HG03432 (cell line): ENCODE measurements at regions not wholly inside any gene's neighbourhood (a gene's known extent, or its start where the extent isn't known, plus 50 kb on each side); places are given as distances from the start of the nearest gene placed in this dataset.

Experiments
- ATAC-seq: cut with Tn5 transposase; IDR thresholded peaks from one replicate; pipeline ENCODE4 v1.9.1; 2021; ENCODE audit warnings: mild to moderate bottlenecking, moderate library complexity; ENCODE audit not compliant: unreplicated experiment

DNA sequence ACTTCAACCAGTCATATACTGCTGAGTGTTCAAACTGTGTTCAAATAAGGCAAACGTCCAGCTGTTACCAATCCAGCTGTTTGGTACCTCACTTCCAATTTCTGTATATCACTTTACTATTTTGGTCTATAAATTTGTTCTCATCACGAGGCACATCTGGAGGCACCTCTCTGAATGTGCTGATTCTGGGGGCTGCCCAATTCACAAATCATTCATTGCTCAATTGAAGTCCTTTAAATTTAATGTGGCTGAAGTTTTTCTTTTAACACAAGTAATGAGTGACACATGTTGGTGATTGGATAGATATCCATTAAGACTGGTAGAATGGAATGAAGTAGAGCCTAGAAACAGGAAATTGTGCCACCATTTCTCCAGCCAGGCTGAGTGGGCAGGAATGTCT lies 617.0 kb upstream of the TMEM132C start:
- ATAC-seq, result no peak

DNA sequence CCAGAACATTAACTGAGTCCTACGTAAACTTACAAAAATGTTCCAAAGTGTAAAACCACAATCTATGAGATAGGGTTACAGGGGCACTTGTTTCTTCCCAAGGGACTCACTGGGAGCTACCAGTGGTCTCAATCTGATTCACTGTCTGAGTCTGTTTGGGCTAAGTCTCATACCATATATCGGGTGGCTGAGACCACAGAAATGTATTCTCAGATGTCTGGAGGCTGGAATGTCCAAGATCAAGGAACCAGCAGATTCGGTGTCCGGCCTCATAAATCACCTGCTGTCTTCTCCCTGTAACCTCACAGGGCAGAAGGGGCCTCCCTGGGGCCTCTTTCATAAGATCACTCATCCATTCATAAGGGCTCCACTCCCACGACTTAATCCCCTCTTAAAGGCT lies 616.3 kb upstream of the TMEM132C start:
- ATAC-seq, result no peak

DNA sequence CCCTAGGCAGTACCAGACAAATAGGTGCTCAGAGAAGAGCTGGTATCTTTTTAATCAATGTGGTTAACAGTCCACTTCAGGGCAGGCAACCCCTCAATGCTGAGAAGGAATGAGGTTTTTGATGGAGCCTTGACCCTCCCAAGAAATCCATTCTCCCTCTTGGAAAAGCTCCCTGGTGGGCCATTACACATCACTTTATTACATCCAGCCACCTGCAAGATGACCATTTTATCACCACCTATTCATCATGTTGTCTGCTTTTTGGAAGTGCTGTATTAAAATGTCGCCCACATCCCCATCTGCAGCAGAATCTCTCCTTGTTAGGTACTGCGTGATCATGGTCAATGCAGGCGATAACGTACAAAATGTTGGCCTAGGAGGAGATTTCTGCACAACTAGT lies 614.7 kb upstream of the TMEM132C start:
- no peak for ATAC-seq

DNA sequence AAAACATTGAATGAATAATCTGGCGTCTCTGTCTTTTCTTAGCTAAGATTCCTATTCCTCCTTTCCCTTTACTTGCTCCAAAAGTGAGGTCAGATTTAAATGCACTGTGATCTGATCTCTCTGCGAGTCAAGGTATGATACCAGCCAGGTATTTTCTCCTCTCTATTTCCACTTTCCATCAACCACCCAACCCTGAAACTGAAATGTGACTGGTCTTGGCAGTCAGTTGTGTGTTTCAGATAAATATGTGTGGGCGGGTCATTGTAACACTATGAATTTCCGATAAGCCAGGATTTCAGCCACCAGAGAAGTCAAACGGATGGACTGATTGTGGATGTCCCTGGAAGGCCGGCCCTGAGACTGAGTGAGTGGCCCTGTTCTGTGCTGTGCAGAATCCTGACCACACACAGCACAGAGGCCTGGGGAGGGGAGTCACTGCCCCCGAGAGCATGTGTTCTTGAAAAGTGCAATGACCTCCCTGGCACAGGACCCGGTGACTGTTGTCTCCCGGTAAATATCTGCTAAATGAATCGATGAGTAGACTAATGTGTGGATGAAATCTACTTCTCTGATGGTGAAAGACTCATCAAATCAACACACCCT lies 612.5 kb upstream of the TMEM132C start:
- ATAC-seq, result no peak

DNA sequence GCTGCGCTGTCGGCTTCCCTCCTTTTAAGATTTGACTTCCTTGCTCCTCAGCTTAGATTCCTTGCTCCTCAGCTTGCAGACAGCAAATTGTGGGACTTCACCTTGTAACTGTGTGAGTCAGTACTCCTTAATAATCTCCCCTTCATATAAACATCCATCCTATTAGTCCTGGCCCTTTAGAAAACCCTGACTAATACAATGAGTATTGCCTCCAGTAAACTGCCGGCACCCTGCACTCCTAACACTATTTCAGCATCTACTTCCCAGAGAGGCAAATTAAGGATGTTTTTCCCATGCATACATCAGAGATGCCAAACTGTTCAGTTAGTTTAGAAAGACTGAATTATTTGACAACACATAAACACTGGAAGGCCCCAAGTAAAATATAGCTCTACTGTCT lies 611.3 kb upstream of the TMEM132C start:
- no peak for ATAC-seq

DNA sequence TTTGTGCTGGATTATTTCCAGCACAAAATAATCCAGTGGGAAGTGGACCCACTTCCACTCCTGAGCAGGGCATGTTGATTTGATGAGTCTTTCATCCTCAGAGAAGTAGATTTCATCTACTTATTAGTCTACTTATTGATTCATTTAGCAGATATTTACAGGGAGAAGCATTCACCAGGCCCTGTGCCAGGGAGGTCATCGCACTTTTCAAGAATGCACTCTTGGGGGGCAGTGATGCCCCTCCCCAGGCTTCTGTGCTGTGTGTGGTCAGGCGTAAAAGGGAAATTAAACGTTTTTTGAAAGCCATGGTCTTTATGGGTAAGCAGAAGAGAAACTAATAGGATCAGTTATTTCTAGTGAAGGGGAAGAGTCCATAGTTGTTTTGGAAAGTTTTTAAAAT lies 610.7 kb upstream of the TMEM132C start:
- no peak for ATAC-seq

DNA sequence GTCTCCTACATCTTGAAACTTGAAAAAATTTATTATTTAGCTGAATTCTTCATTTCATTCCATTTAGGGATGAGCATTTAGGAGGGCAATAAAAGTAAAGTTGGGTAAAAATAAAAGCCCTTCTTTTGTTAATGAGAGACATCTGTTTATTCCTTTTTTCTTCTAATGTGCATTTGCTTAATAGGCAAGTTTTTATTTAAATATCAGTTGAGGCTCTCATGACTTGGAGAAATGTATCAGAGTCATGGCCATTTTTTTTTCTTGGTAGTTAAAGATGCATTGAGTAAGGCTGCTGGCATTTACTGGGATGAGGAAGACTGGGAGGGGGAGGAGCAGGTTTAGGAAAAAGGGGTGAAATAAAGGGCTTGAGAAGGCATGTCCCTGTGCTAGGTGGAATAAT lies 609.9 kb upstream of the TMEM132C start:
- ATAC-seq, result no peak

DNA sequence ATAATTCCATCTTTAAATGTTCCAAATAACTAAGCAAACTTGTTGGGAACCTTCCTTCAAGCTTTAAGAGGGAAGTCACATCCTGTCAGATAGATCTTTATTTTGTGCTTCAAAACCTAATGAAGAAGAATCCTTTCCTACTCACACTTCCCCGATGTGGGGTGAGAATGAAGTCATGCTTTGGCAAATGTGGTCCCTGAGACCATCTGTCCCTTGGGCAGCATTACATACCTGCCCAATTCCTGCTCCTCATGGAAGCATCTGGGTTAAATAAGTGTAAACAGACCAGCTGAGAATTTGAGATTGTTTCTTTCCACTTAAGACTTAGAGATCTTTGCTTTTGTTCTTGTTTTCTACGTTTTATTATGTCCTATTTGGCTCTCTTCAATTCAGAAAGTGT lies 606.0 kb upstream of the TMEM132C start:
- no peak for ATAC-seq

DNA sequence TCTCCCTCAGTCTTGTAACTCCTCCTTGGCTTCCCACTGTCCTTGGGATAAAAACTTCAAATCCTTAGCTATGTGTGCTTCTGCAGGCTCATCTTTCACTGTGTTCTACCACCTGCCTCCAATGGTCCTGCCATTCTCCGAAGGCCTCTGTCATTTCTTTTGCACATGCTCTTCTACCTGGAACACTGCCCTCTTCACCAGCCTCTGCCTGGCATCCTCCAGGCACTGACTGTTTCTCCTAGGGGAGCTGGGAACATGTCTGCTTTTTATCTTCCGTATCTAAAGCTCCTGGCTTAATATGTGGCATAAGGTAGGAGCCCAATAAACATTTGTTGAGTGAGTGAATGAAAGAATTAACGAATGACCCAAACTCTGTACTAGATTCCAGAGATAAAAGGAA lies 603.3 kb upstream of the TMEM132C start:
- no peak for ATAC-seq

DNA sequence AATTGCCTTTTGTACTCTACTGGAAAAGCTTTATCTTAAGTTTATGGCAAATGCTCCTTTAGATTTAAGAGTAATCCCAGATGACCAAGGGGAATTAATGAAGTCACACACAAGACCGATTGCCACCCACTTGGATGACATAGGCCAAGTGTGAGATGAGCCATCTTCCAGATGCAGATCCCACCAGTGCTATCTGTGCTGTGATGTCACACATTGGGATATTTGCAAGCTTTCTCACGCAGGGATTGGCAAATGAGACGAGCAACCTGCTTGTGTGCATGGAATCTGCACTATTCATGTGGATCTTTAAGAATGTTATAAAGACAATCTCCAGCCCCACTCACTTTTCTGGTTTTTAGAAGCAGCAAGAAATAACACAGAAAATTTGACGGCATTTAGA lies 602.1 kb upstream of the TMEM132C start:
- no peak for ATAC-seq

DNA sequence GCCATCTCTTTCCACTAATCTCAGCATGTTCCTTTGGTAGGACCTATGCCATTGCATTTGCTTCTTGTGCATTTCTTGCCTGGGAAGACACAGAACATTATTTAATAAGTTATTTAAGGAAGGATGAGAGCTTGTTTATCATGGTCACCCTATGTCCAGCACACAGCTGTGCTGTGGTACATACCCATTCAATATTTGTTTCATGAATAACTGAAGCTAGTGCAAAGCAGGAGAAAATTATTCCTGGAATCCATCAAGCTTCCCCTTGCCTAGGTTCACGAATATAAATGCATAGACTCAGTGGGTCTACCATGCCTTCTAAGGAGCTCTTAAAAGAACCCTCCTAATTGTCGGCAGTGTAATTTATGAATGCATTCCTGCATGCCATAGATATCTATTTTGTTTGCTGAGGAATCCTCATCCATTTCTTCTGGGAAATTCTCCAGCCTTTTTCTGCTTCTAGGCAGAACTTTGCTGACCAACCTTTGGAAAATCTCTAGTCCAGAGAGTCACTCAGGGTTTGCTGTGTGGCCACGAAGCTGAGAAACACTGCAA lies 599.8 kb upstream of the TMEM132C start:
- no peak for ATAC-seq

DNA sequence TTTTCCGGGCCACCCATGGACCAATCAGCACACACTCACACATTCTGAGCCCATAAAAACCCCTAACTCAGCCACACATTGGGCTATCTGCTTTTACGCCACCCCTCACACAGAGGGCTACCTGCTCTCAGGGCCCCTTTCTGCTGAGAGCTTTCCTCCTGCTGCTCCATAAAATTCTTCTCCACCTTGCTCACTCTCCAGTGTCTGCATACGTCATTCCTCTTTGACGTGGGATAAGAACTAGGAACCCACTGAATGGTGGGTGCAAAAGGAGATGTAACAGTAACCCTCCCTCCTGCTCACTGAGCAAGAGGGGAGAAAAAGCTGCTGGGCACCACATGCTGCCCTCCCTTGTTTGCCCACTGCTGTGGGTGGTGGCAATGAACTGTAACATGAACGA lies 596.7 kb upstream of the TMEM132C start:
- no peak for ATAC-seq

DNA sequence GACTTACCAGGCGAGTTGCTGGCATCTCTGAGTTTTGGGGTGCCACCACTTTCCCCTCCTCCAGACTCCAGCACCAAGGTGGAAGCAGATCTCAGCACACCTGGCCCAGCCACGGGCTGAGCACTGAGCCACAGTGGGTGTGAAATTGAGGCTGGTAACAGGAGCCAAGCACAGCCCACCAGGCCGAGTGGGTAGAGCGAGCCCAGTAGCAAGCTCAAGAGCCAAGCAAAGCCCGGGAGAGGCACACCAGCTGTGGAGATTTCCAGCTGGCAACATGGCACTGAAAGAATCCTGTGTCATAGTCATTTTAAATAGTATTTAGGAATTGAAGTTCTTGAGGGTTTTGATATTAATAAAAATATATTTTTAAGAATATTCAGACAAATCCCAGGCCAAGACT lies 596.2 kb upstream of the TMEM132C start:
- no peak for ATAC-seq

DNA sequence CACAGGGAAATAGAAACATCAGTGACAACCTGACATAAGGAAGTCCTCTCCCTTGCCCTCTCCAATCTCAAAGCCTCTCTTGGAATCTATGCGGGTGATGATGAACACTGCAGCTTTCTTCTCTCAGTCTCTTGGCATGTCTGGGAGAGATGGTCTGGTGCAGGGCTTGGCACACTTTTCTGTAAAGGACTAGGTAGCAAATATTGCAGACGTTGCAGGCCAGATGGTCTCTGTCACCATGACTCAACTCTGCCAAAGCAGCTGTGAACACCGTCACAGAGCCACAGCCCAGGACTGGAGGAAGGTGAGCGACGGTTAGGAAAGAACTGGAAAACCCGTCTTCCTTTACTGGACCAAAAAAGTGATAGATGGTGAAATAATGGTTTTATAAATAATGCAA lies 591.0 kb upstream of the TMEM132C start:
- no peak for ATAC-seq

DNA sequence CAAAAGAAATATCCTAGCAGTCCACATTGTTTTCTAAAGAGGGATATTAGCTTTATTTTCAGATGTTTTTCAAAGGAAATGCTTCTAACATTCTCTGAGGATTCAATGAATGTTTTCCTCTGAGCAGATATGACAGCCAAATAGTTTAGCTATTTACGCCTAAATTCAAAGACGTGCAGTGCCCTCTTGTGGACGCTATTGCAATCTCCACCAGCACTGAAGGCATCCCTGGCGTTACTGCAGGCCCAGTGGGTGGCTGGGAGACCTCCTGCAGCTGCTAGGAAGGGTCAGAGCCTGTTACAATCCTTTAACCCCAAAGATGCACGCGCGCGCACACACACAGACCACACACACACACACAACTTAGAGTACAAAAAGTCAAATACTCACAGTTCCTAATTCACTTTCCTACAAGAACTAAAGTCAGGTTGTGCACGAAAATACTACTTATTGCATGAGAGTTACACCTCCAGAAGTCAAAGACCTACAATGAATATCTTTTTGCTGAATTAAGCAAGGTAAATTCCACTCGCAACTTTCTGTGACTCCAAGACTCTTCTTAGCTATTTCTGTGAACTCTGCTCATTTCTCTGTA lies 589.3 kb upstream of the TMEM132C start:
- peak; percentile 72 for ATAC-seq

DNA sequence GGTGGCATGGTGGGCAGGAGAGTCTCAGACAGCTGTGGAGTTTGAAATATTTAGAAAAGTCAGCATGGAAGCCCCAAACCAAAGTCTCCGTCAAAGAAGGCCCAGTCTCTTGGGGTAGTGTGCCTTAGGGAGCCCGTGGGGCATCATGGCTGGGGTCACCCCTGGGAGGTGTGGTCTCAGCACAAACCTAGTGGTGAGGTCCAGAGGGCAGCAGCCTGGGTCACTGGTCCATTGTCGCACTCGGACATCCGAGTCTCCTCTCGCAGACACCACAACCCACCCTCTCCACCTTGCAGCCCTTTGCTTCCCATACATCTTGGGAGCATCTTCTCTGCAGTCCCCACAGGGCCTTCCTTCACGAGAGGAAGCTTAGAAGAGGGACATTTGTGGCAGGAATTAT lies 588.0 kb upstream of the TMEM132C start:
- ATAC-seq, result no peak

DNA sequence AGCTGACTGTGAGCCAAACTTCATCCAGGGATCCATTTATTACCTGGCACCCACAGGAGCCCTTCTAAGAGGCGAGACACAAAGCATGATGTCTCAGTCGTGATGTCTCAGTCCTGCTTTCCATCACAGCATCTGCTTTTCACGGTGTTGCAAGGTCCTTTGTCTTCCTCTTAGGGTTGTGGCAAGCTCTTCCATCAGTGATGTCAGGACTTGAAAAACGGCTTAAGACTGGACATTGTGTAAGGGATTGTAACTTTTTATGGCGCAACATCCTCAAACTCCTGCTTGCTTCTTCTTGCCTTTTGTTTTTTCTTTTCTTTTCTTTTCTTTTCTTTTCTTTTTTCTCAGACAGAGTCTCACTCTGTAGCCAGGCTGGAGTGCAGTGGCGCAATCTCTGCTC lies 586.5 kb upstream of the TMEM132C start:
- ATAC-seq, result no peak

DNA sequence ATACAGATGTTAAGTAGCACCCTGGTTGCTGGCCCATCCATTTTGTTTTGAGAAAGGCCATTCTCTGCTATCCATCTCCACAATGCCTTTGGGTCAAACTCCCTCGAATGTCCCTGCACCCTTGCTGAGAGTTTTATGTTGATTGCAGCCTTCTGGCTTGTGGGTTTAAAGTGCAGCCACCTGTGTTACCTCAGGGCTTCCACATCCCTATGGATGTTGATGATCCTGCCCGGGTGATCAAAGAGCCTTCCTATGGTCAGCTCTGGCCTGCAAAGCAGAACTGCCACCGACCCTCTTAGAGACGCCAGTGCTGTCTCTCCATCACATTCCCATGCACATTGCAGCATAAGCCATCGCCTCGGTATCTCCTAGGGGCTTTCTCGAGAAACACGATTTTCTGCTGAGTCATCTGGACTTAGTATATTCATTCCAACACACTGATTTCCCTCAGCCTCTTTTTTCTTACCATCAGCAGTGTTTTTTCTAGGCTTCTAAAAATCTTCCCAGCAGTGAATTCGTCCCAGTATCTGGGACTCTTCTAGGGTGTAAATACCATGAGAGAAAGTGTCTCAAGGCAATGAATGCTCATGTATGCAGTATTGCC lies 585.7 kb upstream of the TMEM132C start:
- ATAC-seq, result no peak

DNA sequence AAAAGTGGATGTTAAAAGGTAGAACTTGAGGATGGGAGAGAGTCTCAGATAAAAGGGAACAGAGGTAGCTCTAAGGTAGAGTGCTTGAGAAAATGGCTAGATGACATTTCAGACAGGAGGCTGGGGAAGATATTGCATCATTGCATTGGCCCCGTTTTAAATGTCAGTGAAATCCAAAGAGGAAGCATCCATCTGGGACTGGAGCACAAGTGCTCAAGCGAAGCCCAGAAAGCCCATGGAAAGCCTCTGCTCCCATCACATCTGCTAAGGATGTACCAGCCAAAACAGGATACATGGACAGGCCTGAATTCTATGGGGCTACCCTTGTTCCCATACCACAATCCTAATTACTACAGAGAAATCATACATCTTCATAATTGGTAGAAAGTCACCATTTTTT lies 581.5 kb upstream of the TMEM132C start:
- no peak for ATAC-seq

DNA sequence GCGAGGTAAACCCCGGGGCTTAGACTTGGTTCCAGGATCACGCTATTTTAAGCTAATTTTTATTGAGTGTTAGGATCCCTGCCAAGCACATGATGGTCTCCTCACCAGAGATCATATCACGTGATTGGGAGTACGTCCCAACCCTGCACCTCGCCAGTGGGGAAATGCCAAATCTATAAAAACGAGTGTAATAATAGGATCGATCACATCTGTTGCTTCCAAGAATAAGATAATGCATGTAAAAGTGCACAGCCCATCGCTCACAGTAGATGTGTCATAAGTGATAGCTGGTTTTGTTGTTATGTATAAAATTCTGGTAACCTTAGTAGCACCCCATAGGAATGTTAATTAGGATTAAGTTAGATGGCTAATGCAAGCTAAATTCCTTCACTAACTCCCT lies 581.0 kb upstream of the TMEM132C start:
- no peak for ATAC-seq

DNA sequence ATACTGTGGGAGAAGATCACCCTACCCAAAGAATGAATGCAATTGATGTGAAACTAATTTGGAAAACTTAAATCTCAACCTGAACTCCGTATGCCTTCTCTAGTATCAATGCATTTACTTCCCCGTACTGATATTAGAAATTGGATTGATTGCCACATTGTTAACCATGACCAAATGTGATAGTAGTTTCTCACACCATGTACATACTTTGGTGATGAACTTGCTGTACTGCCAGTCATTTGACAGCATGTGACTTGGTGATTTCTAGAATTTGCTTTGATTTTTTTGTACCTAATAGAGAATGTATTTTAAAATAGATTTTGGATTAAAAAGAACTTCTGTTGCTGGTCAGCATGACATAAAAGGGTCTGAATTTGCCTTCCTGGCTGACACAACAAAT lies 579.8 kb upstream of the TMEM132C start:
- no peak for ATAC-seq

DNA sequence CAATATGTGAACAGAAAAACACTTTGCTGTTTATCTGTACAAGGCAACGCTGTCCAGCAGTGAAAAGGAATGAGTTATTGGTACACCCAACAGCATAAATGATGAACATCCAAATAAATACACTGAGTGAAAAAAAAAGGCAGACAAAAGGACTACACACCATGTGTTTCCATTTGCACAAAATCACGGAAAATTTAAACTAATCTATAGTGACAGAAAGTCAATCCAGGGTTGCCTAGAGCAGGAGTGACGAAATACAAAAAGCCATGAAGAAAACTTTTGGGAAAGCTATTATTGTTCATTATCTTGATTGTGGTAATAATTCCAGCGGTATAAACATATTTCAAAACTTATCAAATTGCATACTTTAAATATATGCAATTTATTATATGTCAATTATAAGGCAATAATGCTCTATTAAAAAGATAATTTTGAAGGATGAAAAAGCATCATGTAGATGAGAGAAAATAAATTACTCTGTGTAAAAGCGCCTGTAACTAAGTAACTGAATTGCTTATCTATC lies 578.0 kb upstream of the TMEM132C start:
- no peak for ATAC-seq
